LNCaP clone FGC (cell line): ENCODE measurements at regions not wholly inside any gene's neighbourhood (a gene's known extent, or its start where the extent isn't known, plus 50 kb on each side); places are given as distances from the start of the nearest gene placed in this dataset.

Experiments
- DNase-seq: peaks from one replicate; pipeline ENCODE4 v3.0.0-alpha.2; 2011; ENCODE audit warnings: low read depth
- H3K4me3 ChIP-seq: 2 replicates; pipeline ENCODE4 v1.5.1; 2011; ENCODE audit warnings: mild to moderate bottlenecking, low read depth, low read length, control low read depth
- TF ChIP-seq, protein P1 (sequence below): IDR thresholded peaks from 2 replicates; pipeline ENCODE4 v1.5.1; 2012; ENCODE audit warnings: mild to moderate bottlenecking; ENCODE audit not compliant: control insufficient read depth, insufficient read depth; ENCODE audit errors: extremely low read depth

GRCh38 chr19:28036486-28036885 is 1176.5 kb downstream of the UQCRFS1 start:
- no peak overlapping the region for H3K4me3 ChIP-seq
- DNase-seq = no peak
- TF ChIP-seq, protein P1, sequence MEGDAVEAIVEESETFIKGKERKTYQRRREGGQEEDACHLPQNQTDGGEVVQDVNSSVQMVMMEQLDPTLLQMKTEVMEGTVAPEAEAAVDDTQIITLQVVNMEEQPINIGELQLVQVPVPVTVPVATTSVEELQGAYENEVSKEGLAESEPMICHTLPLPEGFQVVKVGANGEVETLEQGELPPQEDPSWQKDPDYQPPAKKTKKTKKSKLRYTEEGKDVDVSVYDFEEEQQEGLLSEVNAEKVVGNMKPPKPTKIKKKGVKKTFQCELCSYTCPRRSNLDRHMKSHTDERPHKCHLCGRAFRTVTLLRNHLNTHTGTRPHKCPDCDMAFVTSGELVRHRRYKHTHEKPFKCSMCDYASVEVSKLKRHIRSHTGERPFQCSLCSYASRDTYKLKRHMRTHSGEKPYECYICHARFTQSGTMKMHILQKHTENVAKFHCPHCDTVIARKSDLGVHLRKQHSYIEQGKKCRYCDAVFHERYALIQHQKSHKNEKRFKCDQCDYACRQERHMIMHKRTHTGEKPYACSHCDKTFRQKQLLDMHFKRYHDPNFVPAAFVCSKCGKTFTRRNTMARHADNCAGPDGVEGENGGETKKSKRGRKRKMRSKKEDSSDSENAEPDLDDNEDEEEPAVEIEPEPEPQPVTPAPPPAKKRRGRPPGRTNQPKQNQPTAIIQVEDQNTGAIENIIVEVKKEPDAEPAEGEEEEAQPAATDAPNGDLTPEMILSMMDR = no peak

GRCh38 chr19:28034936-28035335 is 1178.0 kb downstream of the UQCRFS1 start:
- TF ChIP-seq, protein P1 = no peak
- DNase-seq = no peak
- H3K4me3 ChIP-seq = no peak overlapping the region

DNA sequence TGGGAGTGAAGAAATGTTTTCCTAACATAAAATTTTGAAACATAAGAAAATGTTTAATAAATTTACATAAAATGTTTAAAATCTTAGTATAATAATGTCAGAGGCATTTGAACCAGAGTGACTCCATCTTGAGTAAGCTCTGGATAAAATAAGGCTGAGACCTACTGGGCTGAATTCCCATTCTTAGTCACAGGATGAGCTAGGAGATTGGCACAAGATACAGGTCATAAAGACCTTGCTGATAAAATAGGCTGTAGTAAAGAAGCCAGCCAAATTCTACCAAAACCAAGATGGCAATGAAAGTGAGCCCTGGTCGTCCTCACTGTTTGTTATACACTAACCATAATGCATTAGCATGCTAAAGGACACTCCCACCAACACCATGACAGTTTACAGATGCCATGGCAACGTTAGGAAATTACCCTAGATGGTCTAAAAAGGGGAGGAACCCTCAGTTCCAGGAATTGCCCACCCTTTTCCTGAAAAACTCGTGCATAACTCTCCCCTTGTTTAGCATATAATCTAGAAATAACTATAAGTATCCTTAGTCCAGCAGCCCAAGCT is 1184.0 kb downstream of the UQCRFS1 start:
- TF ChIP-seq, protein P1 = no peak
- H3K4me3 ChIP-seq = no peak overlapping the region
- peak; percentile 38 for DNase-seq

DNA sequence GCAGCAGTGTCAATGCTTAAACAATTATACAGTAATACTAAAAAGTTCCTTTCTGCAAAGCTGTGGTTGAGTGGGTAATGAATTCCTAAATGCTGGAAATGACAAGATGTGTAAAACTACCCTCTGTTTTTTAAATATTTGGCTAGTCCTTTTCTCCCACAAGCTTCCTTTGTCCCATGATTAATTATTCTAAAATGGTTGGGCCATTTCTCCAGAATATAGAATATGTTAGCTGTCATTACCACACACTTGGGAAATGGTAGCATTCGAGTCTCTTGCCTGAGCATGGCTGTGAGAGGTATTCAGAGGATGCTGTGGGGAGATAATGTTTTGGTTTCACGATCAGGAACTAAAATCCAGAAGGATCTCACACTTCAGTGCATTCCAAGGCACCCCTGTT is 1185.8 kb downstream of the UQCRFS1 start:
- TF ChIP-seq, protein P1 = no peak
- no peak for DNase-seq
- no peak overlapping the region for H3K4me3 ChIP-seq

DNA sequence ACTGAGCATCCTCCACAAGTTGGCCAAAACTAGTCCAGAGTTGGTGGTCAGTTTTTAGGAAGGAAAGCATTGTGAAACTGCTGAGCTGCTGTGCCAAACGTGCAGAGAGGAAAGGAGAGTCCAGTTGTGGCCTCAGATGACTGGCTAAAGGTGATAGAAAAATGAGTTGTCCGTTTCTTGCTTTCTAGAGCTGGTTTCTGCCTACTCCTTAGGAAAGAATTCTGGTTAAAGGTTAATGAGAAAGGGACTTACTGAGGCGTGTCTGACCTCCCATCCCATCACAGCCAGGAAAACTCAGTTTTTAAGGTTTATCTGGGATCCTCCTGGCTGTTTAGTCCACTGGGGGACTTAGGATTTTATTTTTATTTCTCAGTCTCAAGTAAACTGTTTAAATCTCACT is 1186.3 kb downstream of the UQCRFS1 start:
- no peak for DNase-seq
- TF ChIP-seq, protein P1 = no peak
- H3K4me3 ChIP-seq = no peak overlapping the region

- no peak for DNase-seq
- H3K4me3 ChIP-seq = no peak overlapping the region
- TF ChIP-seq, protein P1 = no peak
Measured at GRCh38 chr19:28024920-28025319, 1188.0 kb downstream of the UQCRFS1 start.

- TF ChIP-seq, protein P1 = no peak
- DNase-seq = no peak
Measured at GRCh38 chr19:28023064-28023463, 1189.9 kb downstream of the UQCRFS1 start.

More at GRCh38 chr19:28023064-28023463, 1189.9 kb downstream of the UQCRFS1 start:
- H3K4me3 ChIP-seq = no peak overlapping the region
